Stimulated activated CD4-positive, alpha-beta T cell treated with anti-CD3 and anti-CD28 coated beads, Interleukin-1b, Interleukin-23, amount 100 ng/mL, for 48 hours (primary cell): ENCODE measurements at regions not wholly inside any gene's neighbourhood (a gene's known extent, or its start where the extent isn't known, plus 50 kb on each side); places are given as distances from the start of the nearest gene placed in this dataset.
"Not testable (repeated sequence)": the region's sequence is repeated elsewhere in the genome, so short reads cannot be mapped to it uniquely, and the experiment has no call there.

Experiments used
- DNase-seq: peaks from one replicate; pipeline ENCODE4 v3.0.0-alpha.2; 2020

GRCh38 chr9:87049929-87050608 lies 102.8 kb upstream of the GAS1 start:
- DNase-seq: not testable (repeated sequence)

GRCh38 chr9:87054999-87055686 lies 107.8 kb upstream of the GAS1 start:
- no peak for DNase-seq

- DNase-seq: no peak
These were observed 112.5 kb upstream of the GAS1 start for GRCh38 chr9:87059772-87060171.

- DNase-seq: no peak
These were observed 115.4 kb upstream of the GAS1 start for GRCh38 chr9:87062746-87063145.

GRCh38 chr9:87063246-87063645 lies 115.9 kb upstream of the GAS1 start:
- DNase-seq: no peak

- no peak for DNase-seq
These were observed 116.6 kb upstream of the GAS1 start for GRCh38 chr9:87063871-87064270.

- no peak for DNase-seq
These were observed 117.0 kb upstream of the GAS1 start for GRCh38 chr9:87064311-87064710.

GRCh38 chr9:87065981-87066380 lies 118.7 kb upstream of the GAS1 start:
- no peak for DNase-seq

- DNase-seq: no peak
These were observed 120.1 kb upstream of the GAS1 start for GRCh38 chr9:87067426-87067825.

GRCh38 chr9:87068177-87068840 lies 121.0 kb upstream of the GAS1 start:
- no peak for DNase-seq

GRCh38 chr9:87069690-87070089 lies 122.4 kb upstream of the GAS1 start:
- DNase-seq: no peak

GRCh38 chr9:87070336-87070735 lies 123.0 kb upstream of the GAS1 start:
- DNase-seq: no peak

GRCh38 chr9:87071473-87071872 lies 124.2 kb upstream of the GAS1 start:
- no peak for DNase-seq

GRCh38 chr9:87073692-87074091 lies 126.4 kb upstream of the GAS1 start:
- no peak for DNase-seq

GRCh38 chr9:87075537-87075936 lies 128.2 kb upstream of the GAS1 start:
- DNase-seq: no peak

GRCh38 chr9:87076825-87077224 lies 129.5 kb upstream of the GAS1 start:
- DNase-seq: no peak

GRCh38 chr9:87077986-87078385 lies 130.7 kb upstream of the GAS1 start:
- no peak for DNase-seq

- DNase-seq: no peak
These were observed 133.4 kb upstream of the GAS1 start for GRCh38 chr9:87080512-87081264.

GRCh38 chr9:87081503-87081902 lies 134.2 kb upstream of the GAS1 start:
- no peak for DNase-seq

GRCh38 chr9:87083986-87084385 lies 136.7 kb upstream of the GAS1 start:
- DNase-seq: no peak

- DNase-seq: no peak
These were observed 137.1 kb upstream of the GAS1 start for GRCh38 chr9:87084407-87084806.

GRCh38 chr9:87085073-87085472 lies 137.8 kb upstream of the GAS1 start:
- no peak for DNase-seq

- no peak for DNase-seq
These were observed 138.2 kb upstream of the GAS1 start for GRCh38 chr9:87085521-87085920.
